ENCODE measurements at regions not wholly inside any gene's neighbourhood (a gene's known extent, or its start where the extent isn't known, plus 50 kb on each side); places are given as distances from the start of the nearest gene placed in this dataset.
"Not testable (repeated sequence)": the region's sequence is repeated elsewhere in the genome, so short reads cannot be mapped to it uniquely, and the experiment has no call there.

GRCh38 chr15:62649793-62650420 lies 392.6 kb upstream of the TPM1 start:
- H3K4me1 ChIP-seq (ENCODE audit: low read length), result 0 out of 2 replicates have a peak, but pooled peaks cover 3% of the 10 kb centered on the region
- no peak overlapping the region for H3K4me3 ChIP-seq (ENCODE audit: low read length)
- no peaks in the 10 kb centered on the region; the same call in 1 of the 2 replicates for H4K20me1 ChIP-seq (ENCODE audit: insufficient read depth, low read length)
- no peak overlapping the region for H3K27ac ChIP-seq (ENCODE audit: low read length)
- H3K27me3 ChIP-seq (replicated peaks; ENCODE audit: insufficient read depth, low read length), result no peaks in the 10 kb centered on the region
- no peaks in the 10 kb centered on the region for H3K9me3 ChIP-seq (replicated peaks; ENCODE audit: insufficient read depth, low read length)
- no peaks in the 10 kb centered on the region for H3F3A ChIP-seq (ENCODE audit: insufficient read depth, low read length)
- H3K4me2 ChIP-seq (ENCODE audit: low read depth, low read length), result no peak overlapping the region
- TF ChIP-seq EZH2 (optimal IDR thresholded peaks at IDR 0.05; ENCODE audit: low read depth, low read length) (no peak), EZH2phosphoT487 (IDR thresholded peaks at IDR 0.05; ENCODE audit: low read length) (no peak), CTCF (IDR thresholded peaks at IDR 0.05; ENCODE audit: low read length) (no peak)
- H3K79me2 ChIP-seq (ENCODE audit: low read length), result no peaks in the 10 kb centered on the region
- peak; percentile 16 for DNase-seq
- no peak overlapping the region for H2AFZ ChIP-seq (ENCODE audit: low read length)
- no peaks in the 10 kb centered on the region for H3K9me2 ChIP-seq (replicated peaks; ENCODE audit: insufficient read depth, low read length)
- no peaks in the 10 kb centered on the region for H3K36me3 ChIP-seq (replicated peaks; ENCODE audit: insufficient read depth, low read length)
- no peak overlapping the region for H3K9ac ChIP-seq (ENCODE audit: low read length)

GRCh38 chr15:62653122-62653521 lies 389.4 kb upstream of the TPM1 start:
- Histone ChIP-seq H3K27me3 (replicated peaks; ENCODE audit: insufficient read depth, low read length) (no peaks in the 10 kb centered on the region), H4K20me1 (ENCODE audit: insufficient read depth, low read length) (no peaks in the 10 kb centered on the region; the same call in 1 of the 2 replicates), H3K79me2 (ENCODE audit: low read length) (no peaks in the 10 kb centered on the region), H3K36me3 (replicated peaks; ENCODE audit: insufficient read depth, low read length) (no peaks in the 10 kb centered on the region), H3K27ac (ENCODE audit: low read length) (no peak overlapping the region), H3K4me3 (ENCODE audit: low read length) (no peak overlapping the region), H3K9ac (ENCODE audit: low read length) (no peak overlapping the region), H3K9me2 (replicated peaks; ENCODE audit: insufficient read depth, low read length) (no peaks in the 10 kb centered on the region), H3K4me1 (ENCODE audit: low read length) (0 out of 2 replicates have a peak, but pooled peaks cover 3% of the 10 kb centered on the region), H3K9me3 (replicated peaks; ENCODE audit: insufficient read depth, low read length) (no peaks in the 10 kb centered on the region), H3F3A (ENCODE audit: insufficient read depth, low read length) (no peaks in the 10 kb centered on the region), H3K4me2 (ENCODE audit: low read depth, low read length) (no peak overlapping the region), H2AFZ (ENCODE audit: low read length) (no peak overlapping the region)
- no peak for TF ChIP-seq EZH2 (optimal IDR thresholded peaks at IDR 0.05; ENCODE audit: low read depth, low read length)
- TF ChIP-seq EZH2phosphoT487 (IDR thresholded peaks at IDR 0.05; ENCODE audit: low read length), result no peak
- no peak for TF ChIP-seq CTCF (IDR thresholded peaks at IDR 0.05; ENCODE audit: low read length)
- no peak for DNase-seq

- Histone ChIP-seq H3K9ac (ENCODE audit: low read length) (no peak overlapping the region), H2AFZ (ENCODE audit: low read length) (no peak overlapping the region)
Observed at GRCh38 chr15:62656071-62656470, 386.5 kb upstream of the TPM1 start.

GRCh38 chr15:62657501-62657900 lies 385.0 kb upstream of the TPM1 start:
- H3K9ac ChIP-seq (ENCODE audit: low read length); H4K20me1 ChIP-seq (ENCODE audit: insufficient read depth, low read length); H3K36me3 ChIP-seq (replicated peaks; ENCODE audit: insufficient read depth, low read length); H2AFZ ChIP-seq (ENCODE audit: low read length); H3K9me2 ChIP-seq (replicated peaks; ENCODE audit: insufficient read depth, low read length); DNase-seq; H3K9me3 ChIP-seq (replicated peaks; ENCODE audit: insufficient read depth, low read length); H3K27ac ChIP-seq (ENCODE audit: low read length); H3K4me2 ChIP-seq (ENCODE audit: low read depth, low read length); H3F3A ChIP-seq (ENCODE audit: insufficient read depth, low read length); H3K4me3 ChIP-seq (ENCODE audit: low read length); H3K27me3 ChIP-seq (replicated peaks; ENCODE audit: insufficient read depth, low read length); H3K79me2 ChIP-seq (ENCODE audit: low read length); H3K4me1 ChIP-seq (ENCODE audit: low read length): not testable (repeated sequence)

More at GRCh38 chr15:62656071-62656470, 386.5 kb upstream of the TPM1 start:
- H3K4me3 ChIP-seq (ENCODE audit: low read length), result no peak overlapping the region
- no peak overlapping the region for H3K4me2 ChIP-seq (ENCODE audit: low read depth, low read length)
- no peaks in the 10 kb centered on the region for H3K27me3 ChIP-seq (replicated peaks; ENCODE audit: insufficient read depth, low read length)
- no peak for TF ChIP-seq EZH2 (optimal IDR thresholded peaks at IDR 0.05; ENCODE audit: low read depth, low read length)
- TF ChIP-seq EZH2phosphoT487 (IDR thresholded peaks at IDR 0.05; ENCODE audit: low read length), result no peak
- no peak for TF ChIP-seq CTCF (IDR thresholded peaks at IDR 0.05; ENCODE audit: low read length)
- H3K9me3 ChIP-seq (replicated peaks; ENCODE audit: insufficient read depth, low read length), result no peaks in the 10 kb centered on the region
- no peaks in the 10 kb centered on the region for H3K36me3 ChIP-seq (replicated peaks; ENCODE audit: insufficient read depth, low read length)
- no peaks in the 10 kb centered on the region for H4K20me1 ChIP-seq (ENCODE audit: insufficient read depth, low read length)
- no peak overlapping the region for H3K27ac ChIP-seq (ENCODE audit: low read length)
- H3K9me2 ChIP-seq (replicated peaks; ENCODE audit: insufficient read depth, low read length), result no peaks in the 10 kb centered on the region
- H3F3A ChIP-seq (ENCODE audit: insufficient read depth, low read length), result no peaks in the 10 kb centered on the region
- H3K4me1 ChIP-seq (ENCODE audit: low read length), result no peaks in the 10 kb centered on the region
- no peaks in the 10 kb centered on the region for H3K79me2 ChIP-seq (ENCODE audit: low read length)
- no peak for DNase-seq

All from MM.1S (cell line).